ENCODE measurements at regions not wholly inside any gene's neighbourhood (a gene's known extent, or its start where the extent isn't known, plus 50 kb on each side); places are given as distances from the start of the nearest gene placed in this dataset.

DNA sequence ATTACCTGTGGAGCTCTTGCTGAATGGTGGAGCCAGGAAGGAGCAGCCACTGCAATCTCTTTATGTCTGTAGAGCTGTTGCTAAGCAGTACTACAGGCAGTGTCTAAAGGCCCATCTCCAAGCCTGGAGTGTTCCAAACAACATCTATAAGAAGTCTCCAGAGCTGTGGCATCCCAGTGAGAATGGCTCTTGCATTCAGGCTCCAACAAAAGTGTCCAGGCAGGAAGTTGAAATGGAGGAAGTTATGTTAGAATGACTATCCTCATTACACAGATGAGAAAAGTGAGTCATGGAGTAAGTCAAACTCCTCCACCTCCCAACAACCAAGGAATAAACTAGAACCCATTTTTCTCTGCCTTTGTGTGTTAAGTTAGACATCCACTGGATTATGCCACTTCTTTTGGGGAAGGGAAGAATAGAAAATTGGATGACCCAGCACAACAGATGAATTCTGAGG lies 288.5 kb upstream of the STXBP5 start:
- peaks cover 0 to 7% of the 10 kb centered on the region in 2 donors for H3K27me3 Mint-ChIP-seq
- H3K4me1 ChIP-seq (ENCODE audit: insufficient read depth, low read length), result no peaks in the 10 kb centered on the region
- H3K4me3 Mint-ChIP-seq, result no peak overlapping the region
- no peak overlapping the region for H3K27ac Mint-ChIP-seq
- ChIA-PET CTCF (ENCODE audit: partially characterized antibody) (no interaction called here), POLR2A (ENCODE audit: partially characterized antibody) (no interaction called here)
- no peaks in the 10 kb centered on the region for H3K4me1 Mint-ChIP-seq
- H3K9me3 Mint-ChIP-seq, result no peaks in the 10 kb centered on the region
- no peak overlapping the region for H3K27ac ChIP-seq (ENCODE audit: low read depth, low read length)
- DNase-seq, result no peak
- no peak overlapping the region for H3K4me3 ChIP-seq (ENCODE audit: low read length in 2 of 2)
- H3K36me3 Mint-ChIP-seq, result no peaks in the 10 kb centered on the region
- no peaks in the 10 kb centered on the region for H3K27me3 ChIP-seq (ENCODE audit: insufficient read depth, low read length)
- H3K9me3 ChIP-seq (ENCODE audit: control insufficient read depth in 1 of 2, low read length in 2 of 2), result no peaks in the 10 kb centered on the region
- H3K36me3 ChIP-seq (ENCODE audit: insufficient read depth, low read length), result no peaks in the 10 kb centered on the region
- intact Hi-C loops (cut with micrococcal nuclease), result no loop called here

DNA sequence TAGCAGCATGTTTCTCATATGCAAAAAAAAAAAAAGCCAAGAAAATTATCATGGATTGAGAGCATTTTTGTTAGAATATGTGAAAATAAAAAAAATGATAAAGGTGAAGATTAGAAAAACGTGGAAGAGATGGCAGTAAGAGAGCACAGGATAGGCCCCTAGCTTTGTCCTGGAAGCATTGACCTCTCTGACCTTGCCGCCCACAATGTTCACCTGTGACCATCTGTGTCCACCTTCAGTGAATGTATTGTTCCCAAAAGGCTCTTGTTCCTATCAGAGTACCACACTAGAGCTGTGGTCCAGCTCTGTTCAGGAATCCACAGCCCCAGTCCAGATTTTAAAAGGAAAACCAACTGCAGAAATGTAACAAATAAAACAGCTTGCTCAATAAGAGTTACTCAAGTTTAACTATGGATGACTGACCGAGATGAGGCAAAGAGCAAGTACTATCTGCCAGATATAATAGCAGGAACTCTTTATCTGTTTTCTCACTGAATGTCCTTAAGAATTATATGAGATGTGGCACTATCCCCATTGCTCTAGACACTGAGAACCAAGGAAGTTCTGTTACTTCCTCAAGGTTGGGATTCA lies 287.7 kb upstream of the STXBP5 start:
- DNase-seq, result no peak
- Mint-ChIP-seq H3K36me3 (no peaks in the 10 kb centered on the region), H3K4me1 (no peaks in the 10 kb centered on the region), H3K4me3 (no peak overlapping the region), H3K9me3 (no peaks in the 10 kb centered on the region), H3K27me3 (peaks cover 0 to 4% of the 10 kb centered on the region in 2 donors), H3K27ac (no peak overlapping the region)
- ChIA-PET CTCF (ENCODE audit: partially characterized antibody) (no interaction called here), POLR2A (ENCODE audit: partially characterized antibody) (no interaction called here)
- Histone ChIP-seq H3K36me3 (ENCODE audit: insufficient read depth, low read length) (no peaks in the 10 kb centered on the region), H3K27me3 (ENCODE audit: insufficient read depth, low read length) (no peaks in the 10 kb centered on the region), H3K4me3 (ENCODE audit: low read length in 2 of 2) (no peak overlapping the region), H3K4me1 (ENCODE audit: insufficient read depth, low read length) (no peaks in the 10 kb centered on the region), H3K9me3 (ENCODE audit: control insufficient read depth in 1 of 2, low read length in 2 of 2) (no peaks in the 10 kb centered on the region), H3K27ac (ENCODE audit: low read depth, low read length) (no peak overlapping the region)
- intact Hi-C loops (cut with micrococcal nuclease), result no loop called here

GRCh38 chr6:146917182-146917581 lies 287.0 kb upstream of the STXBP5 start:
- Mint-ChIP-seq H3K36me3 (no peaks in the 10 kb centered on the region), H3K4me1 (no peaks in the 10 kb centered on the region), H3K4me3 (no peak overlapping the region), H3K27me3 (peaks cover 0 to 4% of the 10 kb centered on the region in 2 donors), H3K9me3 (no peaks in the 10 kb centered on the region), H3K27ac (no peak overlapping the region)
- CTCF ChIA-PET (ENCODE audit: partially characterized antibody), result no interaction called here
- Histone ChIP-seq H3K4me1 (ENCODE audit: insufficient read depth, low read length) (no peaks in the 10 kb centered on the region), H3K27me3 (ENCODE audit: insufficient read depth, low read length) (no peaks in the 10 kb centered on the region), H3K4me3 (ENCODE audit: low read length in 2 of 2) (no peak overlapping the region), H3K36me3 (ENCODE audit: insufficient read depth, low read length) (no peaks in the 10 kb centered on the region), H3K9me3 (ENCODE audit: control insufficient read depth in 1 of 2, low read length in 2 of 2) (no peaks in the 10 kb centered on the region), H3K27ac (ENCODE audit: low read depth, low read length) (no peak overlapping the region)
- POLR2A ChIA-PET (ENCODE audit: partially characterized antibody), result no interaction called here
- no peak for DNase-seq
- intact Hi-C loops (cut with micrococcal nuclease), result no loop called here

GRCh38 chr6:146917979-146918378 lies 286.2 kb upstream of the STXBP5 start:
- H3K4me1 ChIP-seq (ENCODE audit: insufficient read depth, low read length), result no peaks in the 10 kb centered on the region
- Mint-ChIP-seq H3K4me1 (no peaks in the 10 kb centered on the region), H3K27me3 (peaks cover 0 to 4% of the 10 kb centered on the region in 2 donors), H3K4me3 (no peak overlapping the region), H3K36me3 (no peaks in the 10 kb centered on the region), H3K9me3 (no peaks in the 10 kb centered on the region), H3K27ac (no peak overlapping the region)
- no peak overlapping the region for H3K4me3 ChIP-seq (ENCODE audit: low read length in 2 of 2)
- H3K27ac ChIP-seq (ENCODE audit: low read depth, low read length), result no peak overlapping the region
- DNase-seq, result no peak
- POLR2A ChIA-PET (ENCODE audit: partially characterized antibody), result no interaction called here
- intact Hi-C loops (cut with micrococcal nuclease), result no loop called here
- CTCF ChIA-PET (ENCODE audit: partially characterized antibody), result no interaction called here
- H3K36me3 ChIP-seq (ENCODE audit: insufficient read depth, low read length), result no peaks in the 10 kb centered on the region
- no peaks in the 10 kb centered on the region for H3K9me3 ChIP-seq (ENCODE audit: control insufficient read depth in 1 of 2, low read length in 2 of 2)
- no peaks in the 10 kb centered on the region for H3K27me3 ChIP-seq (ENCODE audit: insufficient read depth, low read length)

DNA sequence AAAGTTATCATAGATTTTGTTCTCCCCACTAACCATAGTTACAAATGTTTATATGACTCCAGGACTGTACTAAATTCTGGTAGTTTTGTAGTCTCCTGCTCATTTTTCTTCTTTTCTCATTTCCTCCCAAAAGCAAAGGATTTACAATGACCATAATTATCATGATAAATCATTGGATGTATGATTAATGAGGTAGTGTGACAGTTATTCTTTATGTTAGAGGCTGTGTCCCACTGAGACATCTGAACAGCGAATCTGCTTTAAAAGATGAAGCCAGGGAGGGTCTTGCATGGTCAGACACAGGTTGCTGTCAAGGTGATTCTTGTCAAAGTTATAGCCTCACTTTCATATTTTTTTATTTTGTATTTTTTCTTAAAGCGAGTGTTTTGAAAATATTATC lies 285.2 kb upstream of the STXBP5 start:
- Histone ChIP-seq H3K27ac (ENCODE audit: low read depth, low read length) (no peak overlapping the region), H3K27me3 (ENCODE audit: insufficient read depth, low read length) (no peaks in the 10 kb centered on the region), H3K36me3 (ENCODE audit: insufficient read depth, low read length) (no peaks in the 10 kb centered on the region), H3K9me3 (ENCODE audit: control insufficient read depth in 1 of 2, low read length in 2 of 2) (no peaks in the 10 kb centered on the region), H3K4me1 (ENCODE audit: insufficient read depth, low read length) (no peaks in the 10 kb centered on the region), H3K4me3 (ENCODE audit: low read length in 2 of 2) (no peak overlapping the region)
- intact Hi-C loops (cut with micrococcal nuclease), result no loop called here
- Mint-ChIP-seq H3K27me3 (peaks cover 0 to 2% of the 10 kb centered on the region in 2 donors), H3K36me3 (no peaks in the 10 kb centered on the region), H3K9me3 (no peaks in the 10 kb centered on the region), H3K27ac (no peak overlapping the region), H3K4me1 (no peaks in the 10 kb centered on the region), H3K4me3 (no peak overlapping the region)
- no peak for DNase-seq
- POLR2A ChIA-PET (ENCODE audit: partially characterized antibody), result no interaction called here
- CTCF ChIA-PET (ENCODE audit: partially characterized antibody), result no interaction called here

DNA sequence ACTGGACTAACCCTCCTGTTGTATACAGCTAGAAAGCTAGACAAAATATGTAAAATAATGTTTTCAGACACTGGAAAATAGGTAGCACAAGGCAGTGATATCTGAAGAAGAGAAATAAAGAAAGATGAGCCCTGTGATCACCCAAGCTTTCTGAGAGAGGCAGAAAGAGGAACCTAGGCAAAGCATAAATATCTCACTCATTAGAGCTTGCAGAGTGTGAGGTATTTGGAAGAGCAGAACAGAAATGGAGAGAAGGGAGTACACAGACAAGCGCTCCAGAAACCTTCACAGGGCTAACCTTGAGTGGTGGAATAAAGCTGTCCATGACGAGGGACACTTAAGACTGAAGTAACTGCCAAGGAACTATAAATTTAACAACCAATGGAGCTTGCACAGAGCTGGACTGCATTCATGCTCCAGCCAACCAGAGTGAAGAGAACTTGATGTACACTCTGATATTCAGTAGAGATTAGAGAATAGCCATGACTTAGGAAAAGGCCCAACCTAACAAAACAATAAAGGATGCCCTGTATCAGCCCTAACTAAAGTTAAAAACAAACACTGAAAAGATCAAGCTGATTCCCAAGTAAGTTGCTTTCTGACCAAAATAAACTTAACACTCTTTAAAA lies 280.9 kb upstream of the STXBP5 start:
- no peak overlapping the region for H3K4me3 Mint-ChIP-seq
- no peak for DNase-seq
- intact Hi-C loops (cut with micrococcal nuclease), result no loop called here

DNA sequence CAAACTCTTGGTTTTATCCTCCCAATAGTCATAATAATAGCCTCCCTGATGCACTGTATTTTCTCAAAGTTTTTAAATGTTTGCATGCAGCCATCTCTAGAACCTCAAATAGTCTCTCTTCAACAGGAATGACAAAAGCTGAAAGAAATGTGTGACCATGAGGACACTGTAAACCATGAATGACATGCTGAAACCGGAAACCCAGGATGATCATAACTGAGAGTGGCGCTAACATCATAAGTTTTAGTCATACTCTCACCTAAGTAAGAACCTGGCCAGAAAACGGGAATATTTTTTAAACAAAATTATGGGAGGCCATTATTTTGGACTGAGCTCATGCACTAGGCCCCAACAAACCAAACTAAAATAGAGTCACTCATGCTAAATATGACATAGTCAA lies 278.4 kb upstream of the STXBP5 start:
- Mint-ChIP-seq H3K9me3 (no peaks in the 10 kb centered on the region), H3K4me1 (no peaks in the 10 kb centered on the region), H3K27me3 (no peaks in the 10 kb centered on the region), H3K4me3 (no peak overlapping the region), H3K27ac (no peak overlapping the region), H3K36me3 (no peaks in the 10 kb centered on the region)
- H3K36me3 ChIP-seq (ENCODE audit: insufficient read depth, low read length), result no peaks in the 10 kb centered on the region
- H3K4me1 ChIP-seq (ENCODE audit: insufficient read depth, low read length), result no peaks in the 10 kb centered on the region
- DNase-seq, result no peak
- ChIA-PET POLR2A (ENCODE audit: partially characterized antibody) (no interaction called here), CTCF (ENCODE audit: partially characterized antibody) (no interaction called here)
- H3K9me3 ChIP-seq (ENCODE audit: control insufficient read depth in 1 of 2, low read length in 2 of 2), result no peaks in the 10 kb centered on the region
- no peak overlapping the region for H3K27ac ChIP-seq (ENCODE audit: low read depth, low read length)
- no peak overlapping the region for H3K4me3 ChIP-seq (ENCODE audit: low read length in 2 of 2)
- intact Hi-C loops (cut with micrococcal nuclease), result no loop called here
- no peaks in the 10 kb centered on the region for H3K27me3 ChIP-seq (ENCODE audit: insufficient read depth, low read length)

More for the DNA sequence above, 280.9 kb upstream of the STXBP5 start:
- no peaks in the 10 kb centered on the region for H3K36me3 ChIP-seq (ENCODE audit: insufficient read depth, low read length)
- no peaks in the 10 kb centered on the region for H3K9me3 Mint-ChIP-seq
- no peaks in the 10 kb centered on the region for H3K36me3 Mint-ChIP-seq
- H3K27me3 Mint-ChIP-seq, result no peaks in the 10 kb centered on the region
- POLR2A ChIA-PET (ENCODE audit: partially characterized antibody), result no interaction called here
- CTCF ChIA-PET (ENCODE audit: partially characterized antibody), result no interaction called here
- no peaks in the 10 kb centered on the region for H3K9me3 ChIP-seq (ENCODE audit: control insufficient read depth in 1 of 2, low read length in 2 of 2)
- no peaks in the 10 kb centered on the region for H3K27me3 ChIP-seq (ENCODE audit: insufficient read depth, low read length)
- H3K4me1 Mint-ChIP-seq, result no peaks in the 10 kb centered on the region
- no peaks in the 10 kb centered on the region for H3K4me1 ChIP-seq (ENCODE audit: insufficient read depth, low read length)
- H3K27ac ChIP-seq (ENCODE audit: low read depth, low read length), result no peak overlapping the region
- H3K4me3 ChIP-seq (ENCODE audit: low read length in 2 of 2), result no peak overlapping the region
- no peak overlapping the region for H3K27ac Mint-ChIP-seq

- H3K9me3 Mint-ChIP-seq, result peaks cover 0 to 2% (median 0%) of the 10 kb centered on the region in 8 donors
- H3K4me1 Mint-ChIP-seq, result no peaks in the 10 kb centered on the region
- Histone ChIP-seq H3K27me3 (ENCODE audit: insufficient read depth, low read length) (no peaks in the 10 kb centered on the region), H3K27ac (ENCODE audit: low read depth, low read length) (no peak overlapping the region), H3K36me3 (ENCODE audit: insufficient read depth, low read length) (no peaks in the 10 kb centered on the region), H3K9me3 (ENCODE audit: control insufficient read depth in 1 of 2, low read length in 2 of 2) (no peaks in the 10 kb centered on the region), H3K4me1 (ENCODE audit: insufficient read depth, low read length) (no peaks in the 10 kb centered on the region), H3K4me3 (ENCODE audit: low read length in 2 of 2) (no peak overlapping the region)
- POLR2A ChIA-PET (ENCODE audit: partially characterized antibody), result no interaction called here
- peaks cover 0 to 3% of the 10 kb centered on the region in 2 donors for H3K27me3 Mint-ChIP-seq
- DNase-seq, result no peak
- no peak overlapping the region for H3K4me3 Mint-ChIP-seq
- no peaks in the 10 kb centered on the region for H3K36me3 Mint-ChIP-seq
- H3K27ac Mint-ChIP-seq, result no peak overlapping the region
- CTCF ChIA-PET (ENCODE audit: partially characterized antibody), result no interaction called here
- intact Hi-C loops (cut with micrococcal nuclease), result no loop called here
Measured at GRCh38 chr6:146928503-146928902, 275.7 kb upstream of the STXBP5 start.
